ENCODE measurements at regions not wholly inside any gene's neighbourhood (a gene's known extent, or its start where the extent isn't known, plus 50 kb on each side); places are given as distances from the start of the nearest gene placed in this dataset.
A peak's percentile ranks its signal among the peaks of the same experiment; 100 is the strongest.

GRCh38 chr11:115599125-115599524 lies 94.9 kb upstream of the CADM1 start:
- DNase-seq, result no peak

- DNase-seq, result no peak
These were observed 94.2 kb upstream of the CADM1 start for GRCh38 chr11:115598257-115598901.

- DNase-seq, result no peak
These were observed 87.2 kb upstream of the CADM1 start for GRCh38 chr11:115591380-115591779.

- no peak for DNase-seq
These were observed 86.0 kb upstream of the CADM1 start for GRCh38 chr11:115590254-115590653.

GRCh38 chr11:115587718-115588342 lies 83.6 kb upstream of the CADM1 start:
- no peak for DNase-seq

GRCh38 chr11:115585361-115586024 lies 81.3 kb upstream of the CADM1 start:
- no peak for DNase-seq

GRCh38 chr11:115581871-115582639 lies 77.8 kb upstream of the CADM1 start:
- peak; percentile 14 for DNase-seq

GRCh38 chr11:115580927-115581680 lies 76.9 kb upstream of the CADM1 start:
- no peak for DNase-seq

- no peak for DNase-seq
These were observed 76.2 kb upstream of the CADM1 start for GRCh38 chr11:115580416-115580815.

GRCh38 chr11:115579181-115579825 lies 75.1 kb upstream of the CADM1 start:
- DNase-seq, result no peak

- no peak for DNase-seq
These were observed 74.1 kb upstream of the CADM1 start for GRCh38 chr11:115578275-115578674.

- no peak for DNase-seq
These were observed 73.5 kb upstream of the CADM1 start for GRCh38 chr11:115577701-115578100.

- DNase-seq, result no peak
These were observed 72.6 kb upstream of the CADM1 start for GRCh38 chr11:115576606-115577380.

GRCh38 chr11:115572551-115572950 lies 68.3 kb upstream of the CADM1 start:
- DNase-seq, result no peak

- DNase-seq, result no peak
These were observed 62.1 kb upstream of the CADM1 start for GRCh38 chr11:115566180-115566764.

- no peak for DNase-seq
These were observed 60.6 kb upstream of the CADM1 start for GRCh38 chr11:115564851-115565250.

- no peak for DNase-seq
These were observed 56.9 kb upstream of the CADM1 start for GRCh38 chr11:115561116-115561515.

- no peak for DNase-seq
These were observed 54.4 kb upstream of the CADM1 start for GRCh38 chr11:115558635-115559034.

GRCh38 chr11:115557681-115558080 lies 53.5 kb upstream of the CADM1 start:
- DNase-seq, result no peak

- DNase-seq, result no peak
These were observed 52.8 kb upstream of the CADM1 start for GRCh38 chr11:115556984-115557383.
